IPS DF 6.9 (cell line): ENCODE measurements at regions not wholly inside any gene's neighbourhood (a gene's known extent, or its start where the extent isn't known, plus 50 kb on each side); places are given as distances from the start of the nearest gene placed in this dataset.

Experiments used
- DNase-seq: peaks from one replicate; pipeline ENCODE4 v3.0.0-alpha.2; 2013; ENCODE audit warnings: low read depth, low spot score
- H3K27ac ChIP-seq: one replicate; pipeline ENCODE4 v1.5.1; 2013; ENCODE audit warnings: low read length, control low read depth
- H3K27me3 ChIP-seq: 2 replicates; pipeline ENCODE4 v1.6.1; 2013; ENCODE audit warnings: mild to moderate bottlenecking, low read length; ENCODE audit not compliant: control insufficient read depth, insufficient read depth
- H3K36me3 ChIP-seq: 2 replicates; pipeline ENCODE4 v1.6.1; 2013; ENCODE audit warnings: low read length; ENCODE audit not compliant: control insufficient read depth, insufficient read depth
- H3K4me1 ChIP-seq: 2 replicates; pipeline ENCODE4 v1.6.1; 2013; ENCODE audit warnings: low read length; ENCODE audit not compliant: control insufficient read depth, insufficient read depth
- H3K4me3 ChIP-seq: 2 replicates; pipeline ENCODE4 v1.5.1; 2013; ENCODE audit warnings: mild to moderate bottlenecking, low read length
- H3K9me3 ChIP-seq: 2 replicates; pipeline ENCODE4 v1.6.1; 2013; ENCODE audit warnings: low read length, inconsistent platforms; ENCODE audit not compliant: control insufficient read depth, insufficient read depth
- WGBS: extraction: QIAGEN DNeasy Blood & Tissue Kit; methylation state at CpG from one replicate; pipeline ENCODE4 v1.1.7; 2013; ENCODE audit warnings: mixed read lengths, missing lambda C conversion rate; ENCODE audit not compliant: insufficient read length, insufficient coverage; 5-methylcytosine and 5-hydroxymethylcytosine counted together

DNA sequence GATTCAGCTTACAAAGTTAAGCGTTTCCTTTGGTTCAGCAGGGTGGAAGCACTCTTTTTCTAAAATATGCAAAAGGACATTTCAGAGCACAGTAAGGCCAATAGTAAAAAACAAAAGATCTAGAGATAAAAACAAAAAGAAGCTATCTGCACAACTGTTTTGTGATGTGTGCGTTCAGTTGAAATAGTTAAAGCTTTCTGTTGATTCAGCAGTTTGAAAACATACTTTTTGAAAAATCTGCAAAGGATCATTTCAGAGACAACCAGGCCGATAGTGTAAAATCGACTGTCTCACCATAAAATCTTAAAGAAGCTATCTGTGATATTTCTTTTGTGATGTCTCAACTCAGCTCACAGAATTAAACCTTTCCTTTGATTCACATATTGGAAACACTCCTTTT lies 300.0 kb upstream of the ALG10B start:
- Histone ChIP-seq H3K9me3 (no peaks in the 10 kb centered on the region), H3K4me1 (no peaks in the 10 kb centered on the region), H3K4me3 (no peak overlapping the region), H3K27me3 (no peaks in the 10 kb centered on the region), H3K36me3 (no peaks in the 10 kb centered on the region), H3K27ac (no peak overlapping the region)
- DNase-seq, result no peak
- WGBS, result no CpG with 5 or more reads among the region's 4 CpGs

DNA sequence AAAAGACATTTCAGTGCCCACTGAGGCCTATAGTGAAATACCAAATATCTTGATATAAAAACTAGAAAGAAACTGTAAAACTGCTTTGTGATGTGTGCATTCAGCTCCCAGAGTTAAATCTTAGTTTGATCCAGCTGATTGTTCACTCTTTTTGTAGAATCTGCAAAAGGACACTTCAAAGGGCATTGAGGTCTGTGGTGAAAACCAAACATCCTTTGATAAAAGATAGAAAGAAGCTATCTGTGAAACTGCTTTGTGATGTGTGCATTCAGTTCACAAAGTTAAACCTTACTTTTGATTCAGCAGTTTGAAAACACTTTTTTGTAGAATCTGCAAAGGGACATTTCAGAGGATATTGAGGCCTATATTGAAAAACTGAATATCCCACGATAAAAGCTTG lies 290.7 kb upstream of the ALG10B start:
- no peak for DNase-seq
- no peak overlapping the region for H3K4me3 ChIP-seq
- H3K36me3 ChIP-seq, result no peaks in the 10 kb centered on the region
- H3K27me3 ChIP-seq, result no peaks in the 10 kb centered on the region
- WGBS, result no CpG with 5 or more reads among the region's 1 CpG
- no peak overlapping the region for H3K27ac ChIP-seq
- no peaks in the 10 kb centered on the region for H3K4me1 ChIP-seq
- H3K9me3 ChIP-seq, result peaks cover 2% of the 10 kb centered on the region; the same call in 1 of the 2 replicates

- H3K27ac ChIP-seq, result no peak overlapping the region
- H3K36me3 ChIP-seq, result no peaks in the 10 kb centered on the region
- H3K27me3 ChIP-seq, result no peaks in the 10 kb centered on the region
- H3K4me1 ChIP-seq, result no peaks in the 10 kb centered on the region
- no CpG with 5 or more reads among the region's 16 CpGs for WGBS
- H3K9me3 ChIP-seq, result peaks cover 16% of the 10 kb centered on the region
- no peak for DNase-seq
- no peak overlapping the region for H3K4me3 ChIP-seq
Measured at GRCh38 chr12:38053113-38053512, 263.5 kb upstream of the ALG10B start.

DNA sequence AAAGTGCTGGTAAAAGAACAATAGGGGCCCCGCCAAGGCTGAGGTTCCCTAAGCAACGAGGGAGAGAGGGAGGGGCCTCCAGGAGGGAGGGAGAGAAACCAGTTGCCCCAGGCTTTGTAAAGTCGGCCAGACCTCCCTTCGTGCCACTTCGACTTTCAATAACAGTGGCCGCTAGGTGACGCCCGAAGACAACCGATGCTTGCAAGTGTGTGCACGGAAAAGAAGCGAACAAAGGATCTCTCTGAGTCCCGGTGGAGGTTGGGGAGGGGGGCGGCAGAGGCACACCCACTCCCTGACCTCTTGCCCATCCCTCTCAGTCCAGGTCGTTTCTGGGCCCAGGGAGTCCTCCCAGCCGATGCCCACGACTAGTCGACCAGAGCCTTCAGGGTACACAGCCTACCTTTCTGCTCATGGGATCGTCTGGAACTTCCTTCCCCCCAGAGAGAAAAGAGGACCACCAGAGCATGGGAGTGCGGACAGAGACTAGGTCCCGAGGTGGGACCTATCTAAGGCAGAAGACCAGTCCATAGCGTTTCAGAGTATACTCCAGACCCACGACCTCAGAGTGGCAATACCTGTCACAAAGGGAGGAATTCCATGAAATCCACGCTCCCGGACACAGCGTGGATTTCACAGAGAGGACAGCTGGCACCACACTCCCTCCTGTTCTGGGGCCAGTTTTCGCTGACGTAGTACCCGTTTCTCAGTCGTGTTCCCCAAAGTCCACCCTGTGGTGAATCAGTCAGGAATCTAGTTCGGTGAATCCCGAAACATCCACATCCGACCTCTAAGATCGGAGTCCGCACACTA lies 262.7 kb upstream of the ALG10B start:
- H3K9me3 ChIP-seq, result peaks cover 14% of the 10 kb centered on the region
- H3K4me1 ChIP-seq, result no peaks in the 10 kb centered on the region
- H3K36me3 ChIP-seq, result no peaks in the 10 kb centered on the region
- no peak for DNase-seq
- H3K27ac ChIP-seq, result no peak overlapping the region
- no peak overlapping the region for H3K4me3 ChIP-seq
- no peaks in the 10 kb centered on the region for H3K27me3 ChIP-seq
- WGBS, result no CpG with 5 or more reads among the region's 34 CpGs

- Histone ChIP-seq H3K27me3 (no peaks in the 10 kb centered on the region), H3K36me3 (no peaks in the 10 kb centered on the region), H3K4me1 (no peaks in the 10 kb centered on the region), H3K27ac (no peak overlapping the region), H3K9me3 (peaks cover 9% of the 10 kb centered on the region), H3K4me3 (no peak overlapping the region)
- no CpG with 5 or more reads among the region's 25 CpGs for WGBS
- DNase-seq, result no peak
Measured at GRCh38 chr12:38056701-38057689, 259.6 kb upstream of the ALG10B start.

DNA sequence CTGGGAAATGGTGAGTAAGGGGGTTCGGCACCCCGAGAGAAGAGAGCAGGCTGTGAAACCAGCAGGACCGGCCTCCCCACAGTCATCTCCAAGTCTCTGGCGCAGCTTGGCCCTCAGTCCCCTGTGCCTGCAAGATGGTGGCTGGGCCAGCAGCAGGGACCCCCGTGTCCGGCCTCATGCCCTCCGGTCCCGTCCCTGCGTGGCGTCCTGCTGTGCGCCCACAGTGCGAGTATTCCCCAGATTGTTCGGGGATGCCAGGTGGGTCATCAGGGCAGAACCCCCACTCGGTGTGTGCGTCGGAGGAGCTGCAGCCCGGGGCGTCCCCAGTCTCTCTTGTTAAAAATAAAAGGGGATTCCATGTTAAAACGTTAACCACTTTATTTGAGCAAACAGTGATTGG lies 216.9 kb upstream of the ALG10B start:
- H3K27me3 ChIP-seq, result no peaks in the 10 kb centered on the region
- H3K36me3 ChIP-seq, result no peaks in the 10 kb centered on the region
- no peak overlapping the region for H3K4me3 ChIP-seq
- WGBS, result no CpG with 5 or more reads among the region's 19 CpGs
- DNase-seq, result no peak
- H3K4me1 ChIP-seq, result no peaks in the 10 kb centered on the region
- H3K27ac ChIP-seq, result no peak overlapping the region
- H3K9me3 ChIP-seq, result peaks cover 6% of the 10 kb centered on the region

GRCh38 chr12:38101753-38102152 lies 214.8 kb upstream of the ALG10B start:
- Histone ChIP-seq H3K4me1 (no peaks in the 10 kb centered on the region), H3K36me3 (no peaks in the 10 kb centered on the region), H3K27ac (no peak overlapping the region), H3K4me3 (no peak overlapping the region), H3K9me3 (peaks cover 6% of the 10 kb centered on the region), H3K27me3 (no peaks in the 10 kb centered on the region)
- WGBS, result no CpG with 5 or more reads among the region's 3 CpGs
- no peak for DNase-seq

DNA sequence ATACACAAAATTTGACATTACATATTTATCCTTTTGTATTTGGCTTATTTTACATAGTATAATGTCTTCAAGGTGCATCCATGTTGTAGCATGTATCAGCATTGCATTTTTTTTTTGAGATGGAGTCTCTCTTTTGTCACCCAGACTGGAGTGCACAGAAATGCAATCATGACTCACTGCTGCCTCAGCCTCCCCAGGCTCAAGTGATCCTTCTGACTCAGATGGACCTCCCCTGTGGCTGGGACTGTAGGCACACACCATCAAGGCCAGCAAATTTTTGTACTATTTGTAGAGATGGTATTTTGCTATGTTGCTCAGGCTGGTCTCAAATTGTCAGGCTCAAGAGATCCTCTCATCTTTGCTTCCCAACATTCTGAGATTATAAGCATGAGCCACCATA lies 214.4 kb upstream of the ALG10B start:
- Histone ChIP-seq H3K27me3 (no peaks in the 10 kb centered on the region), H3K27ac (no peak overlapping the region), H3K36me3 (no peaks in the 10 kb centered on the region), H3K9me3 (peaks cover 6% of the 10 kb centered on the region), H3K4me3 (no peak overlapping the region), H3K4me1 (no peaks in the 10 kb centered on the region)
- DNase-seq, result no peak

- H3K27ac ChIP-seq, result no peak overlapping the region
- peaks cover 3% of the 10 kb centered on the region for H3K9me3 ChIP-seq
- no peak overlapping the region for H3K4me3 ChIP-seq
- WGBS, result no CpG with 5 or more reads among the region's 2 CpGs
- H3K36me3 ChIP-seq, result no peaks in the 10 kb centered on the region
- DNase-seq, result no peak
- no peaks in the 10 kb centered on the region for H3K4me1 ChIP-seq
- no peaks in the 10 kb centered on the region for H3K27me3 ChIP-seq
Measured at GRCh38 chr12:38110026-38110699, 206.4 kb upstream of the ALG10B start.

DNA sequence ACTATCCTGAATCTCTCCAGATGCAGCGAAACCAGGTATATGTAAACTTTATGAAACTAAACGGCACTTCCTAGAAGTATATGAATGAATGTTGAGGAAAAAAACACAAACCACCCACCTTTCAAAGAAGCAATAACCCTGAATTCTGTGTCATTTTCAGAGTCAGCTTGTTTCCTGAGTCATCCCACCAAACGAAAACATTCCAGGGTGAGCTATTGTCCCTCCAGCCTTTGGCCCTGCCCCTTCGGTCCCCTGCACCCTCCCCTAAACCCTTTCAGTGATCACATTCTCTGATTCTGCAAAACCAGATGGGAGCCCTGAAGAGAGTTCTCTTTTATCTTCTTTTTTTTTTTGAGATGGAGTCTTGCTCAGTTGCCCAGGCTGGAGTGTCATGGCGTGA lies 202.6 kb upstream of the ALG10B start:
- no peak for DNase-seq
- no peak overlapping the region for H3K27ac ChIP-seq
- H3K4me1 ChIP-seq, result no peaks in the 10 kb centered on the region; the same call in 1 of the 2 replicates
- H3K4me3 ChIP-seq, result no peak overlapping the region
- no peaks in the 10 kb centered on the region for H3K27me3 ChIP-seq
- no peaks in the 10 kb centered on the region for H3K36me3 ChIP-seq
- H3K9me3 ChIP-seq, result peaks cover 3% of the 10 kb centered on the region
- no CpG with 5 or more reads among the region's 5 CpGs for WGBS
